WTC11 (cell line): ENCODE measurements at regions not wholly inside any gene's neighbourhood (a gene's known extent, or its start where the extent isn't known, plus 50 kb on each side); places are given as distances from the start of the nearest gene placed in this dataset.
"Not testable (repeated sequence)": the region's sequence is repeated elsewhere in the genome, so short reads cannot be mapped to it uniquely, and the experiment has no call there.

Experiments
- OVOL2 ChIP-seq: fragments of 250-450 bp; sonication (Bioruptor Pico); IDR thresholded peaks from 2 replicates; pipeline ENCODE4 v1.9.0; 2021; ENCODE audit warnings: mild to moderate bottlenecking, borderline replicate concordance
- ZNF121 ChIP-seq: sonication (generic); formaldehyde crosslinking; IDR thresholded peaks from 2 replicates; pipeline ENCODE4 v1.8.0; 2023; ENCODE audit warnings: missing genetic modification reagents
- ZNF138 ChIP-seq: sonication (generic); formaldehyde crosslinking; conservative IDR thresholded peaks from 2 replicates; pipeline ENCODE4 v1.8.1; 2022; ENCODE audit warnings: mild to moderate bottlenecking, moderate library complexity, missing genetic modification reagents

GRCh38 chr1:43090157-43090556 is 81.9 kb downstream of the EBNA1BP2 start:
- not testable (repeated sequence) for TF ChIP-seq OVOL2; ZNF121 (CRISPR knock-in tag); ZNF138 (CRISPR knock-in tag)
